ENCODE measurements at regions not wholly inside any gene's neighbourhood (a gene's known extent, or its start where the extent isn't known, plus 50 kb on each side); places are given as distances from the start of the nearest gene placed in this dataset.

DNA sequence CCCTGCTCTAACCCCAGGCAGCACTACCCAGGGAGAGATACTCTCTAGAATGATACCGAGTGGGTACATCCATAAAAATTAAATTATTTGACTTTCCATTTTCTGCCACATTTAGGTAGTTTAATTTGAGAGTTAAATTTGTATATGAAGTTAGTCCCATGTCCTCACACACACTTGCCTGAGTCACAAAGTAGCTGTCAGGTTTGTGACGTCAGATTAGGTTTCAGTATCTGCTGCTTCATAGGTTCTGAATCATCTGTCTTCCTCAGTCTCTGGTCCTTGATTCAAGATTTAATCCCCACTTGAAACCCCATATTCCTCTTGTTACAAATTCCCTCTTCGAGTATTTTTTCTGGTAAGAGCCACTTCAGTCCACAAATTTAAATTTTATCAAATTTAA, 738.6 kb upstream of the FAM98A start:
- intact Hi-C loops (cut with DNase I) = no loop called here
- TF ChIP-seq, protein P1, sequence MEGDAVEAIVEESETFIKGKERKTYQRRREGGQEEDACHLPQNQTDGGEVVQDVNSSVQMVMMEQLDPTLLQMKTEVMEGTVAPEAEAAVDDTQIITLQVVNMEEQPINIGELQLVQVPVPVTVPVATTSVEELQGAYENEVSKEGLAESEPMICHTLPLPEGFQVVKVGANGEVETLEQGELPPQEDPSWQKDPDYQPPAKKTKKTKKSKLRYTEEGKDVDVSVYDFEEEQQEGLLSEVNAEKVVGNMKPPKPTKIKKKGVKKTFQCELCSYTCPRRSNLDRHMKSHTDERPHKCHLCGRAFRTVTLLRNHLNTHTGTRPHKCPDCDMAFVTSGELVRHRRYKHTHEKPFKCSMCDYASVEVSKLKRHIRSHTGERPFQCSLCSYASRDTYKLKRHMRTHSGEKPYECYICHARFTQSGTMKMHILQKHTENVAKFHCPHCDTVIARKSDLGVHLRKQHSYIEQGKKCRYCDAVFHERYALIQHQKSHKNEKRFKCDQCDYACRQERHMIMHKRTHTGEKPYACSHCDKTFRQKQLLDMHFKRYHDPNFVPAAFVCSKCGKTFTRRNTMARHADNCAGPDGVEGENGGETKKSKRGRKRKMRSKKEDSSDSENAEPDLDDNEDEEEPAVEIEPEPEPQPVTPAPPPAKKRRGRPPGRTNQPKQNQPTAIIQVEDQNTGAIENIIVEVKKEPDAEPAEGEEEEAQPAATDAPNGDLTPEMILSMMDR (IDR thresholded peaks at IDR 0.05; ENCODE audit: borderline replicate concordance, extremely low read depth, insufficient read depth) = no peak
- Histone ChIP-seq H3K9ac (ENCODE audit: low read length in 3 of 3) (no peak overlapping the region), H3K4me3 (ENCODE audit: low read length in 3 of 3) (no peak overlapping the region), H3K27ac (ENCODE audit: low read depth in 2 of 2, low read length in 2 of 2) (no peak overlapping the region), H3K9me3 (ENCODE audit: control insufficient read depth in 2 of 3, insufficient read depth in 1 of 3, low read length in 3 of 3) (no peaks in the 10 kb centered on the region), H3K36me3 (ENCODE audit: control insufficient read depth in 2 of 3, insufficient read depth in 3 of 3, low read length in 3 of 3) (no peaks in the 10 kb centered on the region), H3K27me3 (ENCODE audit: control insufficient read depth, insufficient read depth, low read length) (no peaks in the 10 kb centered on the region), H3K4me1 (ENCODE audit: control insufficient read depth in 2 of 3, insufficient read depth in 2 of 3, low read depth in 1 of 3, low read length in 3 of 3) (no peaks in the 10 kb centered on the region)
- DNase-seq = no peak
- FAIRE-seq = no peak

DNA sequence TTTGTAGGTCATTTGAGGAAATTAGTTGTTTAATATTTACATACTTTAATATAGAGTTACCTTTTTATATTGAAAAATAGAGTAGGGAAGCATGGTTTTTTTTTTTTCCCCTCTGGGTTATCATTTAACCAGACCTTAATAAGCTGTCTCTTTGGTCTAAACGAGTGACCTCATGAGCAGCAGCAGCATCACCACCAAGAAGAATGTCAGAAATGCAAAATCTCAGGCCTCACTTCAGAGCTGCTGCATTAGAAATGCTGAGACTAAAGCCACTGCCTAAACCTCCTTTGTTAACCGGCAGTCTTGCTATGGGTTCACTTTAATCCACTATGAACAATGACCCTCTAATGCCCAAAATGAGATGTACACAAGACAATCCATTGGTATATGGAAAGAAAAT, 733.7 kb upstream of the FAM98A start:
- Histone ChIP-seq H3K27ac (ENCODE audit: low read depth in 2 of 2, low read length in 2 of 2) (no peak overlapping the region), H3K4me3 (ENCODE audit: low read length in 3 of 3) (no peak overlapping the region), H3K9ac (ENCODE audit: low read length in 3 of 3) (no peak overlapping the region), H3K9me3 (ENCODE audit: control insufficient read depth in 2 of 3, insufficient read depth in 1 of 3, low read length in 3 of 3) (no peaks in the 10 kb centered on the region), H3K27me3 (ENCODE audit: control insufficient read depth, insufficient read depth, low read length) (no peaks in the 10 kb centered on the region), H3K36me3 (ENCODE audit: control insufficient read depth in 2 of 3, insufficient read depth in 3 of 3, low read length in 3 of 3) (no peaks in the 10 kb centered on the region), H3K4me1 (ENCODE audit: control insufficient read depth in 2 of 3, insufficient read depth in 2 of 3, low read depth in 1 of 3, low read length in 3 of 3) (no peaks in the 10 kb centered on the region)
- intact Hi-C loops (cut with DNase I) = no loop called here
- FAIRE-seq (no peak), DNase-seq (peak in 2 of 5 donors; percentile 12 to 41)
- TF ChIP-seq, protein P1 (IDR thresholded peaks at IDR 0.05; ENCODE audit: borderline replicate concordance, extremely low read depth, insufficient read depth) = no peak

DNA sequence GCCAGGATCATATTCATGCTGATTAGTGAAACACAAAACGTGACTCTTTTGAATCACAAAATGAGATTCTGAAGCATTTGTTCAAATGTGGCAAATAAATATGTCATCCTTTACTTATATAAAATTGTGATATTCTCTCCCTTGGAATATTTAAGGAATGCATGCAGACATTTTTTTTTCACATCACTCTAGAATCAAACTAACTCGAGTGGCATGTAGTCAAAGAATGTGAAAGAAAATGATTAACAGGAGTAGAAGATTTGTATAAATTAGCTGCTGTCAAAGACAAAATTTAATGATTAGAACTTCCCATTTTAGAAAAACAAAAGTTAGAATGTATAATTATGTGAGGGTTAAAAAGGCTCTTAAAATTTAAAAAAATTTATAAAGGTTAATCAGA, 721.0 kb upstream of the FAM98A start:
- H3K9ac ChIP-seq (ENCODE audit: low read length in 3 of 3) = no peak overlapping the region
- no peak overlapping the region for H3K4me3 ChIP-seq (ENCODE audit: low read length in 3 of 3)
- DNase-seq (peak in 1 of 5 donors; percentile 33), FAIRE-seq (peak; percentile 70)
- no peaks in the 10 kb centered on the region for H3K9me3 ChIP-seq (ENCODE audit: control insufficient read depth in 2 of 3, insufficient read depth in 1 of 3, low read length in 3 of 3)
- TF ChIP-seq, protein P1 (IDR thresholded peaks at IDR 0.05; ENCODE audit: borderline replicate concordance, extremely low read depth, insufficient read depth) = no peak
- no peaks in the 10 kb centered on the region for H3K36me3 ChIP-seq (ENCODE audit: control insufficient read depth in 2 of 3, insufficient read depth in 3 of 3, low read length in 3 of 3)
- H3K4me1 ChIP-seq (ENCODE audit: control insufficient read depth in 2 of 3, insufficient read depth in 2 of 3, low read depth in 1 of 3, low read length in 3 of 3) = no peaks in the 10 kb centered on the region
- no peak overlapping the region for H3K27ac ChIP-seq (ENCODE audit: low read depth in 2 of 2, low read length in 2 of 2)
- intact Hi-C loops (cut with DNase I) = no loop called here
- no peaks in the 10 kb centered on the region for H3K27me3 ChIP-seq (ENCODE audit: control insufficient read depth, insufficient read depth, low read length)

DNA sequence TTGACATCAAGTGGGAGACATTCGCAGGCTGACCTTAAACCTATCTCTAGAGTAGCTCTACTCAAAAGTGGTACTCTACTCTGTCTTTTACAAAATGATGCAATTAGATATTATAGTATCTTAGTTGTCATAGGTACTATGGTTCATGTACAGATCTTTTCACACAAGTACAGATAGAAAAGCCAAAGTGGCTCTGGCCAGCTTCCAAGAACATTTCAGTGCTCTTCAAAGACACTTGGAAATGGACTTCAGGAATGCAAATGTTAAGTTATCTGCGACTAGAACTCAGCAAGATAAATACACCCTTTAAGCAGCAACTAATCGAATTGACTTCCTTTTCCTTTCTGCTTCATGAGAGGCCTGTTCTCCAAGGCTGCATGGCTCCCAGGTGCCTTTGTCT, 718.7 kb upstream of the FAM98A start:
- Histone ChIP-seq H3K27me3 (ENCODE audit: control insufficient read depth, insufficient read depth, low read length) (no peaks in the 10 kb centered on the region), H3K4me1 (ENCODE audit: control insufficient read depth in 2 of 3, insufficient read depth in 2 of 3, low read depth in 1 of 3, low read length in 3 of 3) (no peaks in the 10 kb centered on the region), H3K27ac (ENCODE audit: low read depth in 2 of 2, low read length in 2 of 2) (no peak overlapping the region), H3K4me3 (ENCODE audit: low read length in 3 of 3) (no peak overlapping the region), H3K36me3 (ENCODE audit: control insufficient read depth in 2 of 3, insufficient read depth in 3 of 3, low read length in 3 of 3) (no peaks in the 10 kb centered on the region), H3K9me3 (ENCODE audit: control insufficient read depth in 2 of 3, insufficient read depth in 1 of 3, low read length in 3 of 3) (no peaks in the 10 kb centered on the region), H3K9ac (ENCODE audit: low read length in 3 of 3) (no peak overlapping the region)
- FAIRE-seq (no peak), DNase-seq (no peak)
- intact Hi-C loops (cut with DNase I) = no loop called here
- TF ChIP-seq, protein P1 (IDR thresholded peaks at IDR 0.05; ENCODE audit: borderline replicate concordance, extremely low read depth, insufficient read depth) = no peak

Measured in kidney (tissue), 13 donors.